Hematopoietic multipotent progenitor cell treated with erythropoietin and hydrocortisone succinate and interleukin-3 and kit ligand, for 15 days (in vitro differentiated cells): ENCODE measurements at regions not wholly inside any gene's neighbourhood (a gene's known extent, or its start where the extent isn't known, plus 50 kb on each side); places are given as distances from the start of the nearest gene placed in this dataset.

Experiments used
- DNase-seq: peaks from one replicate; pipeline ENCODE4 v3.0.0-alpha.2; 2015; ENCODE audit warnings: low spot score

GRCh38 chr5:89127191-89127590 lies 244.2 kb upstream of the MEF2C start:
- no peak for DNase-seq

- no peak for DNase-seq
These were observed 242.4 kb upstream of the MEF2C start for GRCh38 chr5:89125372-89125771.

GRCh38 chr5:89123581-89123980 lies 240.6 kb upstream of the MEF2C start:
- DNase-seq: no peak

- no peak for DNase-seq
These were observed 237.7 kb upstream of the MEF2C start for GRCh38 chr5:89120719-89121118.

GRCh38 chr5:89117124-89117644 lies 234.2 kb upstream of the MEF2C start:
- no peak for DNase-seq

GRCh38 chr5:89110916-89111646 lies 228.1 kb upstream of the MEF2C start:
- no peak for DNase-seq

- no peak for DNase-seq
These were observed 223.5 kb upstream of the MEF2C start for GRCh38 chr5:89106480-89106879.

- DNase-seq: no peak
These were observed 222.9 kb upstream of the MEF2C start for GRCh38 chr5:89105836-89106235.

GRCh38 chr5:89105171-89105695 lies 222.2 kb upstream of the MEF2C start:
- no peak for DNase-seq

- no peak for DNase-seq
These were observed 215.3 kb upstream of the MEF2C start for GRCh38 chr5:89098199-89098756.

GRCh38 chr5:89097103-89097502 lies 214.1 kb upstream of the MEF2C start:
- no peak for DNase-seq

GRCh38 chr5:89095341-89095740 lies 212.4 kb upstream of the MEF2C start:
- no peak for DNase-seq

GRCh38 chr5:89090037-89090436 lies 207.1 kb upstream of the MEF2C start:
- DNase-seq: no peak

- no peak for DNase-seq
These were observed 204.8 kb upstream of the MEF2C start for GRCh38 chr5:89087551-89088318.

GRCh38 chr5:89087128-89087527 lies 204.1 kb upstream of the MEF2C start:
- DNase-seq: no peak

GRCh38 chr5:89086390-89087086 lies 203.6 kb upstream of the MEF2C start:
- no peak for DNase-seq

- DNase-seq: no peak
These were observed 200.8 kb upstream of the MEF2C start for GRCh38 chr5:89083791-89084190.

GRCh38 chr5:89081360-89081759 lies 198.4 kb upstream of the MEF2C start:
- DNase-seq: no peak

- DNase-seq: no peak
These were observed 197.6 kb upstream of the MEF2C start for GRCh38 chr5:89080467-89081116.

GRCh38 chr5:89072842-89073672 lies 190.1 kb upstream of the MEF2C start:
- no peak for DNase-seq

- DNase-seq: no peak
These were observed 189.0 kb upstream of the MEF2C start for GRCh38 chr5:89071941-89072331.
